Hepatocyte (in vitro differentiated cells): ENCODE measurements at regions not wholly inside any gene's neighbourhood (a gene's known extent, or its start where the extent isn't known, plus 50 kb on each side); places are given as distances from the start of the nearest gene placed in this dataset.

Experiments
- EZH2phosphoT487 ChIP-seq: fragments of 200-600 bp; sonication (generic); IDR thresholded peaks from one replicate; pipeline ENCODE4 v1.6.1; 2018; ENCODE audit warnings: antibody characterized with exemption, mild to moderate bottlenecking, low read depth, moderate library complexity; ENCODE audit not compliant: unreplicated experiment, severe bottlenecking
- TF ChIP-seq, protein P1 (sequence below): fragments of 200-600 bp; sonication (generic); IDR thresholded peaks from 2 replicates; pipeline ENCODE4 v1.5.1; 2016; ENCODE audit warnings: antibody characterized with exemption, mild to moderate bottlenecking; ENCODE audit not compliant: poor library complexity

- TF ChIP-seq, protein P1, sequence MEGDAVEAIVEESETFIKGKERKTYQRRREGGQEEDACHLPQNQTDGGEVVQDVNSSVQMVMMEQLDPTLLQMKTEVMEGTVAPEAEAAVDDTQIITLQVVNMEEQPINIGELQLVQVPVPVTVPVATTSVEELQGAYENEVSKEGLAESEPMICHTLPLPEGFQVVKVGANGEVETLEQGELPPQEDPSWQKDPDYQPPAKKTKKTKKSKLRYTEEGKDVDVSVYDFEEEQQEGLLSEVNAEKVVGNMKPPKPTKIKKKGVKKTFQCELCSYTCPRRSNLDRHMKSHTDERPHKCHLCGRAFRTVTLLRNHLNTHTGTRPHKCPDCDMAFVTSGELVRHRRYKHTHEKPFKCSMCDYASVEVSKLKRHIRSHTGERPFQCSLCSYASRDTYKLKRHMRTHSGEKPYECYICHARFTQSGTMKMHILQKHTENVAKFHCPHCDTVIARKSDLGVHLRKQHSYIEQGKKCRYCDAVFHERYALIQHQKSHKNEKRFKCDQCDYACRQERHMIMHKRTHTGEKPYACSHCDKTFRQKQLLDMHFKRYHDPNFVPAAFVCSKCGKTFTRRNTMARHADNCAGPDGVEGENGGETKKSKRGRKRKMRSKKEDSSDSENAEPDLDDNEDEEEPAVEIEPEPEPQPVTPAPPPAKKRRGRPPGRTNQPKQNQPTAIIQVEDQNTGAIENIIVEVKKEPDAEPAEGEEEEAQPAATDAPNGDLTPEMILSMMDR = no peak
- no peak for TF ChIP-seq EZH2phosphoT487
Observed at GRCh38 chr4:159598602-159599001, 495.7 kb downstream of the RAPGEF2 start.
